ENCODE measurements at regions not wholly inside any gene's neighbourhood (a gene's known extent, or its start where the extent isn't known, plus 50 kb on each side); places are given as distances from the start of the nearest gene placed in this dataset.

DNA sequence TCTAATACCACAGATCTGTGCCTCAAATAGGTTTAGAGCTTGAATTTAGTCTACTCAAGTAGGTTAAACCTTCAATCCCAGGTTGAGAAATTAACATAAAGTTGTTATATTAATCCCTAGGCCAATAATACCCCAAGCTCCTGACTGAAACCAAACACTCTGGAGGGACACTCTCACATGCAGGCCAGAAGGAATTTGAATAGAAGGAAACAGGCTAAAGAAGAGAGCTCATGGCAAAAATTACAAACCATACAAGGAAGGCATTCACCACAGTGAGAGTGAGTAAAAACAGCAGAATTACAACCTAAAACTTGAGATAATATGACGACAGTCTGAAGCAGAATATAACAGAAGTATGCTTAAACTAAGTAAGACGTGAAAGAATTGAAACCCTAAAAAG lies 76.1 kb upstream of the PDK4 start:
- WGBS (ENCODE audit: low lambda C conversion rate), result 0% methylated on average over 2 of the region's 2 CpGs
- Histone ChIP-seq H3K79me2 (ENCODE audit: insufficient read depth, low read length) (no peaks in the 10 kb centered on the region), H3K36me3 (replicated peaks in 1 of 2; ENCODE audit: control insufficient read depth in 1 of 2, insufficient read depth in 2 of 2, low read length in 2 of 2) (no peaks in the 10 kb centered on the region), H3K9ac (ENCODE audit: insufficient read depth, low read depth, low read length) (no peak overlapping the region), H3K27ac (ENCODE audit: extremely low read length, insufficient read depth, low read length) (no peak overlapping the region), H2AFZ (ENCODE audit: low read length) (no peak overlapping the region), H3K4me2 (ENCODE audit: low read depth, low read length) (no peak overlapping the region), H4K20me1 (ENCODE audit: insufficient read depth, low read length) (no peaks in the 10 kb centered on the region), H3K4me1 (ENCODE audit: insufficient read depth, low read length) (no peaks in the 10 kb centered on the region), H3K27me3 (ENCODE audit: control insufficient read depth in 1 of 2, insufficient read depth in 2 of 2, low read length in 2 of 2) (no peaks in the 10 kb centered on the region; a peak in 1 of 5 replicates), H3K4me3 (replicated peaks in 1 of 3; ENCODE audit: insufficient read depth in 1 of 3, low read depth in 2 of 3, low read length in 3 of 3) (no peak overlapping the region), H3K9me3 (ENCODE audit: low read length) (no peaks in the 10 kb centered on the region)
- BruUV-seq (replicated peaks), result no TSS peak
- ChIA-PET POLR2A (no interaction called here), CTCF (ENCODE audit: low intra/inter-chr PET ratio, low total read pairs) (no interaction called here)
- DNase-seq (ENCODE audit: low spot score) (no peak), FAIRE-seq (no peak), ATAC-seq (no peak)
- TF ChIP-seq SALL2 (CRISPR knock-in tag; IDR thresholded peaks at IDR 0.05) (no peak), KDM1A (CRISPR knock-in tag; IDR thresholded peaks at IDR 0.05) (no peak), ZFP90 (CRISPR knock-in tag; IDR thresholded peaks at IDR 0.05; ENCODE audit: borderline replicate concordance) (no peak), ETV6 (CRISPR knock-in tag; conservative IDR thresholded peaks at IDR 0.05) (no peak), NFIC (IDR thresholded peaks at IDR 0.05; ENCODE audit: low read length) (no peak), MAZ (IDR thresholded peaks at IDR 0.05; ENCODE audit: borderline replicate concordance, low read depth, low read length) (no peak), MAZ (CRISPR knock-in tag; IDR thresholded peaks at IDR 0.05; ENCODE audit: low read depth) (no peak), TMF1 (CRISPR knock-in tag; IDR thresholded peaks at IDR 0.05; ENCODE audit: low read depth) (no peak), ZNF879 (CRISPR knock-in tag; IDR thresholded peaks at IDR 0.05) (no peak), NONO (IDR thresholded peaks at IDR 0.05) (no peak), NONO (CRISPR knock-in tag; conservative IDR thresholded peaks at IDR 0.05) (no peak), SP5 (CRISPR knock-in tag; IDR thresholded peaks at IDR 0.05; ENCODE audit: borderline replicate concordance, low read depth) (no peak), NR2F2 (IDR thresholded peaks at IDR 0.05; ENCODE audit: borderline replicate concordance, low read depth) (no peak), ZNF850 (CRISPR knock-in tag; conservative IDR thresholded peaks at IDR 0.05) (no peak), XRCC5 (optimal IDR thresholded peaks at IDR 0.05; ENCODE audit: low read length) (no peak), ARNT2 (CRISPR knock-in tag; IDR thresholded peaks at IDR 0.05; ENCODE audit: low read depth) (no peak), ZEB1 (IDR thresholded peaks at IDR 0.05; ENCODE audit: insufficient replicate concordance, low read depth) (no peak), ZSCAN21 (CRISPR knock-in tag; IDR thresholded peaks at IDR 0.05; ENCODE audit: borderline replicate concordance) (no peak)
- TF ChIP-seq, protein P1, sequence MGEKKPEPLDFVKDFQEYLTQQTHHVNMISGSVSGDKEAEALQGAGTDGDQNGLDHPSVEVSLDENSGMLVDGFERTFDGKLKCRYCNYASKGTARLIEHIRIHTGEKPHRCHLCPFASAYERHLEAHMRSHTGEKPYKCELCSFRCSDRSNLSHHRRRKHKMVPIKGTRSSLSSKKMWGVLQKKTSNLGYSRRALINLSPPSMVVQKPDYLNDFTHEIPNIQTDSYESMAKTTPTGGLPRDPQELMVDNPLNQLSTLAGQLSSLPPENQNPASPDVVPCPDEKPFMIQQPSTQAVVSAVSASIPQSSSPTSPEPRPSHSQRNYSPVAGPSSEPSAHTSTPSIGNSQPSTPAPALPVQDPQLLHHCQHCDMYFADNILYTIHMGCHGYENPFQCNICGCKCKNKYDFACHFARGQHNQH (CRISPR knock-in tag; IDR thresholded peaks at IDR 0.05), result no peak
- TF ChIP-seq, protein P2, sequence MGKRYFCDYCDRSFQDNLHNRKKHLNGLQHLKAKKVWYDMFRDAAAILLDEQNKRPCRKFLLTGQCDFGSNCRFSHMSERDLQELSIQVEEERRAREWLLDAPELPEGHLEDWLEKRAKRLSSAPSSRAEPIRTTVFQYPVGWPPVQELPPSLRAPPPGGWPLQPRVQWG (CRISPR knock-in tag; IDR thresholded peaks at IDR 0.05; ENCODE audit: borderline replicate concordance, low read depth), result no peak
- TF ChIP-seq, protein P3, sequence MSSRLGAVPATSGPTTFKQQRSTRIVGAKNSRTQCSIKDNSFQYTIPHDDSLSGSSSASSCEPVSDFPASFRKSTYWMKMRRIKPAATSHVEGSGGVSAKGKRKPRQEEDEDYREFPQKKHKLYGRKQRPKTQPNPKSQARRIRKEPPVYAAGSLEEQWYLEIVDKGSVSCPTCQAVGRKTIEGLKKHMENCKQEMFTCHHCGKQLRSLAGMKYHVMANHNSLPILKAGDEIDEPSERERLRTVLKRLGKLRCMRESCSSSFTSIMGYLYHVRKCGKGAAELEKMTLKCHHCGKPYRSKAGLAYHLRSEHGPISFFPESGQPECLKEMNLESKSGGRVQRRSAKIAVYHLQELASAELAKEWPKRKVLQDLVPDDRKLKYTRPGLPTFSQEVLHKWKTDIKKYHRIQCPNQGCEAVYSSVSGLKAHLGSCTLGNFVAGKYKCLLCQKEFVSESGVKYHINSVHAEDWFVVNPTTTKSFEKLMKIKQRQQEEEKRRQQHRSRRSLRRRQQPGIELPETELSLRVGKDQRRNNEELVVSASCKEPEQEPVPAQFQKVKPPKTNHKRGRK (CRISPR knock-in tag; IDR thresholded peaks at IDR 0.05), result no peak
- in situ Hi-C loops (cut with HindIII; ENCODE audit: extremely low pct_ligation_motif_present, low pct_unique_long_range_greater_than_20kb) (no loop called here), intact Hi-C loops (cut with micrococcal nuclease; ENCODE audit: unreplicated experiment) (no loop called here)
